Left forelimb (tissue), 1 donor: ENCODE measurements at regions not wholly inside any gene's neighbourhood (a gene's known extent, or its start where the extent isn't known, plus 50 kb on each side); places are given as distances from the start of the nearest gene placed in this dataset.
"Not testable (repeated sequence)": the region's sequence is repeated elsewhere in the genome, so short reads cannot be mapped to it uniquely, and the experiment has no call there.

Source experiments
- DNase-seq: peaks from one replicate; pipeline ENCODE4 v3.0.0-alpha.2; 2018; ENCODE audit warnings: low spot score

- DNase-seq = no peak
Observed at GRCh38 chr6:8829796-8830195, 394.5 kb upstream of the SLC35B3 start.

- DNase-seq = no peak
Observed at GRCh38 chr6:8829296-8829695, 394.0 kb upstream of the SLC35B3 start.

GRCh38 chr6:8828376-8828775 lies 393.0 kb upstream of the SLC35B3 start:
- DNase-seq = no peak

- DNase-seq = no peak
Observed at GRCh38 chr6:8825726-8826125, 390.4 kb upstream of the SLC35B3 start.

GRCh38 chr6:8821981-8822381 lies 386.6 kb upstream of the SLC35B3 start:
- DNase-seq = no peak

- DNase-seq = no peak
Observed at GRCh38 chr6:8820313-8820712, 385.0 kb upstream of the SLC35B3 start.

GRCh38 chr6:8819446-8819845 lies 384.1 kb upstream of the SLC35B3 start:
- DNase-seq = no peak

GRCh38 chr6:8814440-8815000 lies 379.2 kb upstream of the SLC35B3 start:
- no peak for DNase-seq

- DNase-seq = no peak
Observed at GRCh38 chr6:8810325-8810724, 375.0 kb upstream of the SLC35B3 start.

- DNase-seq = no peak
Observed at GRCh38 chr6:8809662-8810061, 374.3 kb upstream of the SLC35B3 start.

GRCh38 chr6:8803181-8803760 lies 367.9 kb upstream of the SLC35B3 start:
- no peak for DNase-seq

GRCh38 chr6:8802397-8802796 lies 367.1 kb upstream of the SLC35B3 start:
- not testable (repeated sequence) for DNase-seq

GRCh38 chr6:8794420-8794819 lies 359.1 kb upstream of the SLC35B3 start:
- DNase-seq = no peak

- DNase-seq = no peak
Observed at GRCh38 chr6:8789878-8790277, 354.5 kb upstream of the SLC35B3 start.

GRCh38 chr6:8785223-8785622 lies 349.9 kb upstream of the SLC35B3 start:
- no peak for DNase-seq

- no peak for DNase-seq
Observed at GRCh38 chr6:8783191-8783590, 347.8 kb upstream of the SLC35B3 start.

GRCh38 chr6:8780653-8781052 lies 345.3 kb upstream of the SLC35B3 start:
- no peak for DNase-seq

GRCh38 chr6:8764733-8765132 lies 329.4 kb upstream of the SLC35B3 start:
- no peak for DNase-seq

- no peak for DNase-seq
Observed at GRCh38 chr6:8760951-8761350, 325.6 kb upstream of the SLC35B3 start.

- DNase-seq = no peak
Observed at GRCh38 chr6:8758412-8758811, 323.1 kb upstream of the SLC35B3 start.

GRCh38 chr6:8750627-8751026 lies 315.3 kb upstream of the SLC35B3 start:
- no peak for DNase-seq

GRCh38 chr6:8749465-8749864 lies 314.1 kb upstream of the SLC35B3 start:
- no peak for DNase-seq

- no peak for DNase-seq
Observed at GRCh38 chr6:8743170-8743745, 307.9 kb upstream of the SLC35B3 start.

- DNase-seq = no peak
Observed at GRCh38 chr6:8739454-8739853, 304.1 kb upstream of the SLC35B3 start.
